Naive B cell (primary cell): ENCODE measurements at regions not wholly inside any gene's neighbourhood (a gene's known extent, or its start where the extent isn't known, plus 50 kb on each side); places are given as distances from the start of the nearest gene placed in this dataset.

ENCODE experiments used
- ATAC-seq, 2 donors: fragments of 150-1000 bp; cut with Tn5 transposase; 2 replicates each; pipeline ENCODE4 v1.10.0; 2021; ENCODE audit warnings: low read depth in 2 of 2, mild to moderate bottlenecking in 2 of 2, moderate library complexity in 2 of 2
- DNase-seq: peaks from one replicate; pipeline ENCODE4 v3.0.0; 2022
- H3K27ac Mint-ChIP-seq, 6 donors: one replicate each; pipeline ENCODE4 v1.8.0; 2020 to 2022; ENCODE audit warnings: mild to moderate bottlenecking in 6 of 6, mixed read lengths in 6 of 6, moderate library complexity in 5 of 6, inconsistent platforms in 2 of 6
- H3K27me3 Mint-ChIP-seq, 3 donors: one replicate each; pipeline ENCODE4 v1.8.0; 2021 to 2022; ENCODE audit warnings: mixed read lengths in 3 of 3, mild to moderate bottlenecking in 1 of 3
- H3K36me3 Mint-ChIP-seq, 2 donors: one replicate each; pipeline ENCODE4 v1.8.0; 2020 to 2022; ENCODE audit warnings: mixed read lengths in 2 of 2, inconsistent platforms in 1 of 2, mild to moderate bottlenecking in 1 of 2
- H3K4me1 Mint-ChIP-seq, 3 donors: one replicate each; pipeline ENCODE4 v1.8.0; 2020 to 2022; ENCODE audit warnings: mixed read lengths in 3 of 3, inconsistent platforms in 1 of 3, mild to moderate bottlenecking in 1 of 3, moderate library complexity in 1 of 3
- H3K4me3 Mint-ChIP-seq, 8 donors: one replicate each; pipeline ENCODE4 v1.8.0; 2020 to 2022; ENCODE audit warnings: mild to moderate bottlenecking in 8 of 8, mixed read lengths in 8 of 8, moderate library complexity in 8 of 8, inconsistent platforms in 2 of 8
- H3K9me3 Mint-ChIP-seq, 7 donors: one replicate each; pipeline ENCODE4 v1.8.0; 2020 to 2022; ENCODE audit warnings: mixed read lengths in 7 of 7, mild to moderate bottlenecking in 5 of 7, inconsistent platforms in 2 of 7, moderate library complexity in 1 of 7

GRCh38 chr18:40769786-40770185, 1185.2 kb upstream of the PIK3C3 start:
- Mint-ChIP-seq H3K9me3 (peaks cover 0 to 5% (median 2%) of the 10 kb centered on the region in 7 donors), H3K27me3 (no peaks in the 10 kb centered on the region), H3K4me1 (no peaks in the 10 kb centered on the region), H3K27ac (no peak overlapping the region), H3K4me3 (no peak overlapping the region), H3K36me3 (no peaks in the 10 kb centered on the region)
- ATAC-seq (no peak), DNase-seq (no peak)

DNA sequence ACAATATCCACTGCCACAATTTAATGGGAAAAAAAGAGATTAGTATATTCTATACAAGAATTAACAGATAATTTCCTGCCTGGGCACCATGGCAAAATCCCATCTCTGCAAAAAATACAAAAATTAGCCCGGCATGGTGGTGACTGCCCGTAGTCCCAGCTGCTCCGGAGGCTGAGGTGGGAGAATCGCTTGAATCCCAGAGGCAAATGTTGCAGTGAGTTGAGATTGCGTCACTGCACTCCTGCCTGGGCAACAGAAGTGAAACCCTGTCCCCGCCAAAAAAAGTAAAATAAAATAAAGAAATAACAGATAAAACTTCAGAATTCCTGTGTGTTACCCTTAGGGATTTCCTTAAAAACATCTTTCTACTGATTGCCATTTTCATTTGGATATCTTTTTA, 1194.8 kb upstream of the PIK3C3 start:
- ATAC-seq = no peak
- no peaks in the 10 kb centered on the region for H3K27me3 Mint-ChIP-seq
- no peaks in the 10 kb centered on the region for H3K4me1 Mint-ChIP-seq
- H3K27ac Mint-ChIP-seq = no peak overlapping the region
- H3K36me3 Mint-ChIP-seq = no peaks in the 10 kb centered on the region
- H3K9me3 Mint-ChIP-seq = peaks cover 0 to 7% (median 2%) of the 10 kb centered on the region in 7 donors
- no peak for DNase-seq
- no peak overlapping the region for H3K4me3 Mint-ChIP-seq

DNA sequence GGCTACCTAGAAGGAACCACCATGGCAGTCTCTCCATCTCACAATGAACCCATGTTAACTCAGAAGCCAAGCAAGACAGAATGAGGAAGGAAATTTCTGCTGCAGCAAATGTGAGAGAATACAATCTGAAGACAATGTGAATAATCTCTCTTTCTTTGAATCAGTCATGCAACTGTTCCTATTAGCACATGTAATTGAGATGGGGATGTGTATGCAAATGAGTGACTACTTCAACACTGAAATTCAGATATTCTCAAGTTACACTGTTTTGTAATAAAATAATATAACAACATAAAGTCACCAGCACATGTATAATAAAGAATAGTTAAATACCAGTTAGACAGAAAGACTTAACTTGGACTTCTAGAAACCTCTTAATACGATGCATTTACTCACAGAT, 1200.6 kb upstream of the PIK3C3 start:
- DNase-seq (no peak), ATAC-seq (no peak)
- Mint-ChIP-seq H3K36me3 (no peaks in the 10 kb centered on the region), H3K27me3 (no peaks in the 10 kb centered on the region), H3K9me3 (peaks cover 0 to 9% (median 2%) of the 10 kb centered on the region in 7 donors), H3K4me3 (no peak overlapping the region), H3K27ac (no peak overlapping the region), H3K4me1 (no peaks in the 10 kb centered on the region)

- Mint-ChIP-seq H3K27me3 (no peaks in the 10 kb centered on the region), H3K4me1 (no peaks in the 10 kb centered on the region), H3K36me3 (no peaks in the 10 kb centered on the region), H3K4me3 (no peak overlapping the region), H3K27ac (no peak overlapping the region), H3K9me3 (peaks cover 0 to 10% (median 4%) of the 10 kb centered on the region in 7 donors)
- ATAC-seq (no peak), DNase-seq (no peak)
Measured at GRCh38 chr18:40752316-40752715, 1202.7 kb upstream of the PIK3C3 start.

DNA sequence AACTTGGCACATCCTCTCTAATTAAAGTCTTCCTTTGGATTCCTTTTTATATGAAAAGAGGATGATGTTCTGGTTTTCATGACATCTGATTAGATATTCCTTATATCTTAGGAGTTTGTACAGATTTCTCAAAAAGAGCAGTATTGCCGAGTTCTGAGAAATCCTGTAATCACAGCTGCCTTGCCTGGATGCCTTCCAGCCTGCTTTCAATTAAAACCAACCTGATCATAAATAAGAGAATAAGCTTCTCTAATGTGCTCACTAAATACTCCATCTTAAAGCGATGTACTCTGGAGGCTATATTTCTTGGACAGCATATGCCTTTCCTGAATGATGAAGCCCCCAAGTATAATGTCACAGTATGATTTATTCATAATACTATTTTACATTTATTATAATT, 1203.8 kb upstream of the PIK3C3 start:
- H3K4me1 Mint-ChIP-seq = no peaks in the 10 kb centered on the region
- no peak for DNase-seq
- no peak overlapping the region for H3K4me3 Mint-ChIP-seq
- H3K9me3 Mint-ChIP-seq = peaks cover 0 to 10% (median 4%) of the 10 kb centered on the region in 7 donors
- H3K27ac Mint-ChIP-seq = no peak overlapping the region
- no peak for ATAC-seq
- no peaks in the 10 kb centered on the region for H3K36me3 Mint-ChIP-seq
- H3K27me3 Mint-ChIP-seq = no peaks in the 10 kb centered on the region

GRCh38 chr18:40739029-40739428, 1216.0 kb upstream of the PIK3C3 start:
- ATAC-seq (no peak), DNase-seq (no peak)
- Mint-ChIP-seq H3K4me1 (no peaks in the 10 kb centered on the region), H3K4me3 (peak overlapping the region in 1 of 8 donors; percentile 78), H3K27me3 (no peaks in the 10 kb centered on the region), H3K27ac (no peak overlapping the region), H3K9me3 (peaks cover 0 to 6% (median 5%) of the 10 kb centered on the region in 7 donors), H3K36me3 (no peaks in the 10 kb centered on the region)

DNA sequence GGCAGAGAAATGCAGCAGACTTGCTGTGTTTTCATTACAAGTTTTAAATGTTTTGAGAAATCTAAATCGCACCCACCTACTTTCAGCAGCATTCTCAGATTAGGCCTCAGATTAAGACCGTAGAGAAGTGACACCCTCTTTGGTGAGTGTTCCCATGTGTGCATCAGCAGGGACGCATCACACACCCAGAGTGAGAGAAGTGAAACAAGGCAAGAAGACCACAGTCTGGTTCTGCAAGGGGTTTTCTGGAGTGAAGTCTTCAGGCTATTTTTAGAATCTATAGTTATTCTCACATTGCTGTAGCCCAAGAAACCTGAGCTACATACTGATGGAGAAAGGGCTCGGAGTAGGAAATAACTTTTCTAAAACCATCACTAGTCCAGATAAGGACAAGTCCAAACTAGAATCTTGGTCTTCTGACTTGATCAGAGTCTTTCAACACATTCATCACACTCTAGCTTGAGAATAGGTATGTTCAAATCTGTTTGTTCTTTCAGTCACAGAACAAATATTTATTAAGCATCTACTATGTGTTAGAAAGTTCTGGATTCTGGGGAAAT, 1216.6 kb upstream of the PIK3C3 start:
- H3K27me3 Mint-ChIP-seq = no peaks in the 10 kb centered on the region
- H3K36me3 Mint-ChIP-seq = no peaks in the 10 kb centered on the region
- H3K4me1 Mint-ChIP-seq = no peaks in the 10 kb centered on the region
- H3K9me3 Mint-ChIP-seq = peaks cover 0 to 6% (median 5%) of the 10 kb centered on the region in 7 donors
- DNase-seq (no peak), ATAC-seq (peak; percentile 5 to 41)
- H3K4me3 Mint-ChIP-seq = no peak overlapping the region
- no peak overlapping the region for H3K27ac Mint-ChIP-seq

DNA sequence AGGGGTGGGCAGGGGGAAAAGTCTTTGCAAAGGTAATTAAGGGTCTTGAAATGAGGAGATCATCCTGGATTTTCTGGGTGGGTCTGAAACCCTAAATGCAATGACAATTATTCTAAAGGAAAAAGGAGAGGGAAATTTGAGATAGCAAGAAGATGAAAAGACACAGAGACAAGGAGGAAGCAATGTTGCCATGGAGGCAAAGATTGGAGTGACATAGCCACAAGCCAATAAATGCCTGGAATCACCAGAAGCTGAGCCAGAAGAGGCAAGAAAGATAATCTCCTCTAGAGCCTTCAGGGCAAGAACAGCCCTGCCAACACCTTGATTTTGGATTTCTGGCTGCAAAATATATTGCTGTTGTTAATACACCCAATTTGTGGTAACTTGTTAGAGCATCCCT, 1246.3 kb upstream of the PIK3C3 start:
- Mint-ChIP-seq H3K27ac (no peak overlapping the region), H3K9me3 (peaks cover 0 to 13% (median 1%) of the 10 kb centered on the region in 7 donors)
- no peak for ATAC-seq

DNA sequence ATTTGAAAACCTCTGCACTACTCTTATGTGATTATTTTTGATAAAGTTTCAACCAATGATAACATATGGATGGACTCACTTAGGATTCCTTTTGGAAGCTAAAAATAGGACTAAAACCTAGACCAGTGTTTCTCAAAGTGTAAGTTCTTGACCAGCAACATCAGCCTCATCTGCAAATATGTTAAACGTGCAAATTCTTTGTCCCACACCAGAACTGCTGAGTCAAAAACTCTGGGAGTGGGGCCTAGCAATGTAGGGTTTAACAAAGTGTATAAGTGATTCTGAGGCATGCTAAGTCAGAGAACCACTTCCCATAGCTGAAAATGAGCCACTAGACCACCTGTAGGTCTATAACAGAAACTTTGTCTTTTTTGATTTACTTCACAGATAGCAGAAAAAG, 1247.2 kb upstream of the PIK3C3 start:
- DNase-seq (no peak), ATAC-seq (no peak)
- no peak overlapping the region for H3K27ac Mint-ChIP-seq
- no peaks in the 10 kb centered on the region for H3K4me1 Mint-ChIP-seq
- H3K9me3 Mint-ChIP-seq = peaks cover 0 to 13% (median 1%) of the 10 kb centered on the region in 7 donors
- H3K4me3 Mint-ChIP-seq = no peak overlapping the region
- H3K36me3 Mint-ChIP-seq = no peaks in the 10 kb centered on the region
- H3K27me3 Mint-ChIP-seq = no peaks in the 10 kb centered on the region

More for the DNA sequence above, 1246.3 kb upstream of the PIK3C3 start:
- H3K27me3 Mint-ChIP-seq = no peaks in the 10 kb centered on the region
- H3K36me3 Mint-ChIP-seq = no peaks in the 10 kb centered on the region
- no peaks in the 10 kb centered on the region for H3K4me1 Mint-ChIP-seq
- no peak for DNase-seq
- H3K4me3 Mint-ChIP-seq = no peak overlapping the region

DNA sequence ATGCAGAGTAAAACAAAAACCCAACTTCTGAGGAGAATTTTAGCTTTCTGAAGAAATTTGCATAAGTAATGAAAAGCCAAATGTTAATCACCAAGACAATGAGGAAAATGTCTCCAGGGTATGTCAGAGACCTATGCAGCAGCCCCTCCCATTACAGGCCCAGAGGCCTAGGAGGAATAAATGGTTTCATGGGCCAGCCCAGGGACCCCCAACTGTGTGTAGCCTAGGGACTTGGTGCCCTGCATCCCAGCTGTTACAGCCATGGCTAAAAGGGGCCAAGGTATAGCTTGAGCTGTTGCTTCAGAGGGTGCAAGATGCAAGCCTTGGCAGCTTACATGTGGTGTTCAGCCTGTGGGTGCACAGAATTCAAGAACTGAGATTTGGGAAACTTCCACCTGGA, 1256.9 kb upstream of the PIK3C3 start:
- peaks cover 1 to 26% (median 7%) of the 10 kb centered on the region in 7 donors for H3K9me3 Mint-ChIP-seq
- no peak overlapping the region for H3K4me3 Mint-ChIP-seq
- no peak for ATAC-seq
- no peak for DNase-seq
- H3K36me3 Mint-ChIP-seq = no peaks in the 10 kb centered on the region
- no peak overlapping the region for H3K27ac Mint-ChIP-seq
- H3K27me3 Mint-ChIP-seq = no peaks in the 10 kb centered on the region
- no peaks in the 10 kb centered on the region for H3K4me1 Mint-ChIP-seq

GRCh38 chr18:40695526-40695925, 1259.5 kb upstream of the PIK3C3 start:
- no peak for ATAC-seq

DNA sequence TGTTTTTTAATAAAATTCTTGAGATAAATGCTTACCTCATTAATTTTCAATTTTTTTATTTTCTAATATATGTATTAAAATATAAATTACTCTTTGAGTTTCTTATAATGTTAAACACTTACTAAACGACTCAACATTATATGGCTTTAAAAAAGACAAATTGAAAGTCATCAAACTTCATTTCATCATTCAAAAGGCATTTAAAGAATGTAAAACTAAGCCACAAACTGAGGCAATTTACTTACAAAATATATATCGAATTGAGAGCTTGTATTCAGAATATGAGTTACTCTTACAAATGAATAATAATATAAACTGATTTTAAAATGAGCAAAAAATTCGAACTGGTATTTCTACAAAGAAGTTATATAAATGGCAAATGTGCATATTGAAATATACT, 1262.2 kb upstream of the PIK3C3 start:
- Mint-ChIP-seq H3K36me3 (no peaks in the 10 kb centered on the region), H3K27ac (no peak overlapping the region), H3K4me1 (no peaks in the 10 kb centered on the region), H3K4me3 (no peak overlapping the region), H3K27me3 (no peaks in the 10 kb centered on the region), H3K9me3 (peaks cover 0 to 16% (median 4%) of the 10 kb centered on the region in 7 donors)
- ATAC-seq = no peak
- no peak for DNase-seq

More at GRCh38 chr18:40695526-40695925, 1259.5 kb upstream of the PIK3C3 start:
- DNase-seq = no peak
- H3K4me1 Mint-ChIP-seq = no peaks in the 10 kb centered on the region
- peak overlapping the region in 1 of 8 donors; percentile 22 for H3K4me3 Mint-ChIP-seq
- no peak overlapping the region for H3K27ac Mint-ChIP-seq
- no peaks in the 10 kb centered on the region for H3K27me3 Mint-ChIP-seq
- H3K9me3 Mint-ChIP-seq = peaks cover 0 to 26% (median 7%) of the 10 kb centered on the region in 7 donors
- no peaks in the 10 kb centered on the region for H3K36me3 Mint-ChIP-seq

- no peak for DNase-seq
- no peak for ATAC-seq
- Mint-ChIP-seq H3K4me3 (no peak overlapping the region), H3K9me3 (peaks cover 0 to 15% (median 0%) of the 10 kb centered on the region in 7 donors), H3K4me1 (no peaks in the 10 kb centered on the region), H3K27me3 (no peaks in the 10 kb centered on the region), H3K27ac (no peak overlapping the region), H3K36me3 (no peaks in the 10 kb centered on the region)
Measured at GRCh38 chr18:40690062-40690461, 1265.0 kb upstream of the PIK3C3 start.

DNA sequence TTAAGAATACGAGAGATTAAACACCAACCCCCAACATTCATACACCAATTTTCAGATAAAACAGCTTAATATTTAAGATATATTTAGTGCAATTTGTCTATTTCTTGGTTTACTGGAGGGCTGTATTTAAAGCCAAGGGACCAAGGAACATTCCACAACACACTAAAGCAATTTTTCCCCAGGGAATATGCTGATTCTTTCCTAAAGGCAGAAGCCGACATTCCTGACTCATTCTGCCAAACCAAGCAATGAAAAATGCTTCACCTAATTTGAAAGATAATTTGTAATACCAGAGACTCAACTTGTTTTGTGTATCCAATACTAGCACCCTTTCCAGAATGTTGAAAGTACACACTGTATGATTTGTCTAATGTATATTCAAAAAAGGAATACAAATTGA, 1267.6 kb upstream of the PIK3C3 start:
- Mint-ChIP-seq H3K4me1 (no peaks in the 10 kb centered on the region), H3K4me3 (no peak overlapping the region), H3K27me3 (no peaks in the 10 kb centered on the region), H3K9me3 (peaks cover 0 to 15% (median 0%) of the 10 kb centered on the region in 7 donors), H3K27ac (no peak overlapping the region), H3K36me3 (no peaks in the 10 kb centered on the region)
- no peak for ATAC-seq
- DNase-seq = no peak

DNA sequence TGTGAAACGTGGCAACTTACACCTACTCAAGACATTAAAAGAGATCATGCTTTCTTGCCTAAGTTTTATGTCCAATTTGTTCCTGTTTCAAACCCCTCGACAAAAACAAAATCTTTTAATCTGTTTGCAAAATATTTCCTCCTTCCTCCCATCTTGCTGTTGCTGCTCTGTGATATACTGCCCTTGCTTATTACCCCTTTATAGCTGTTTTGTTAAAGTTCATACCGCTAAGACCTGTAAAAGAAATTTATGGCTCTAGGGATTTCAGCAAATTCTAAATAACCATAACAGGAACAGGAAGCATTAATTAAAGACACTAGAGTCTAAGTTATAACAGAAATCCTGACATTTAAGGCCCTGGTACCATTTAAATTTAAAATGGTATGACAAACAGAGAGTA, 1268.2 kb upstream of the PIK3C3 start:
- ATAC-seq = no peak
- H3K27ac Mint-ChIP-seq = no peak overlapping the region
- no peaks in the 10 kb centered on the region for H3K4me1 Mint-ChIP-seq
- DNase-seq = no peak
- peaks cover 0 to 15% (median 4%) of the 10 kb centered on the region in 7 donors for H3K9me3 Mint-ChIP-seq
- H3K36me3 Mint-ChIP-seq = no peaks in the 10 kb centered on the region
- no peaks in the 10 kb centered on the region for H3K27me3 Mint-ChIP-seq
- no peak overlapping the region for H3K4me3 Mint-ChIP-seq
